SK-N-SH treated with all-trans-retinoic acid at 6 μM for 48 hours (cell line): ENCODE measurements at regions not wholly inside any gene's neighbourhood (a gene's known extent, or its start where the extent isn't known, plus 50 kb on each side); places are given as distances from the start of the nearest gene placed in this dataset.

Source experiments
- ATAC-seq: fragments of 200-7000 bp; cut with Tn5 transposase; 3 replicates; pipeline ENCODE4 v1.9.1; 2020; ENCODE audit warnings: mild to moderate bottlenecking, moderate library complexity
- ARNTL ChIP-seq: fragments of 450-650 bp; formaldehyde crosslinking; IDR thresholded peaks from 2 replicates; pipeline ENCODE4 v1.5.0; 2020; ENCODE audit warnings: low read depth, mild to moderate bottlenecking, moderate library complexity, borderline replicate concordance
- BACH2 ChIP-seq: fragments of 250-450 bp; sonication (Bioruptor Pico); IDR thresholded peaks from 2 replicates; pipeline ENCODE4 v1.9.0; 2021; ENCODE audit warnings: mild to moderate bottlenecking, borderline replicate concordance
- CSDC2 ChIP-seq: fragments of 250-450 bp; sonication (Bioruptor Pico); IDR thresholded peaks from 2 replicates; pipeline ENCODE4 v1.5.0; 2020; ENCODE audit warnings: mild to moderate bottlenecking, moderate library complexity
- CSRNP3 ChIP-seq: fragments of 250-450 bp; sonication (Bioruptor Pico); IDR thresholded peaks from 2 replicates; pipeline ENCODE4 v1.5.1; 2021; ENCODE audit warnings: mild to moderate bottlenecking, moderate library complexity
- ESRRG ChIP-seq: fragments of 250-450 bp; sonication (Bioruptor Pico); IDR thresholded peaks from 2 replicates; pipeline ENCODE4 v1.6.1; 2021; ENCODE audit warnings: mild to moderate bottlenecking
- GLIS3 ChIP-seq: fragments of 250-450 bp; sonication (Bioruptor Pico); IDR thresholded peaks from 2 replicates; pipeline ENCODE4 v1.5.0; 2020; ENCODE audit warnings: mild to moderate bottlenecking, moderate library complexity
- OSR1 ChIP-seq: fragments of 250-450 bp; sonication (Bioruptor Pico); IDR thresholded peaks from 2 replicates; pipeline ENCODE4 v1.8.0; 2022; ENCODE audit warnings: moderate library complexity, mild to moderate bottlenecking, inconsistent platforms
- PATZ1 ChIP-seq: fragments of 250-450 bp; sonication (Bioruptor Pico); IDR thresholded peaks from 2 replicates; pipeline ENCODE4 v1.8.0; 2020; ENCODE audit warnings: mild to moderate bottlenecking, moderate library complexity, borderline replicate concordance
- POU6F1 ChIP-seq: fragments of 250-450 bp; sonication (Bioruptor Pico); IDR thresholded peaks from 2 replicates; pipeline ENCODE4 v1.8.0; 2021; ENCODE audit warnings: low read depth, mild to moderate bottlenecking, moderate library complexity, borderline replicate concordance
- PPARA ChIP-seq: fragments of 250-450 bp; sonication (Bioruptor Pico); IDR thresholded peaks from 2 replicates; pipeline ENCODE4 v1.5.0; 2020; ENCODE audit warnings: mild to moderate bottlenecking, borderline replicate concordance
- RARB ChIP-seq: fragments of 250-450 bp; sonication (Bioruptor Pico); IDR thresholded peaks from 2 replicates; pipeline ENCODE4 v1.8.0; 2021; ENCODE audit warnings: mild to moderate bottlenecking, moderate library complexity
- SNAI2 ChIP-seq: fragments of 250-450 bp; sonication (Bioruptor Pico); IDR thresholded peaks from 2 replicates; pipeline ENCODE4 v1.5.0; 2020; ENCODE audit warnings: mild to moderate bottlenecking, moderate library complexity
- TCF4 ChIP-seq: fragments of 250-450 bp; sonication (Bioruptor Pico); IDR thresholded peaks from 2 replicates; pipeline ENCODE4 v1.8.0; 2021; ENCODE audit warnings: mild to moderate bottlenecking, moderate library complexity, borderline replicate concordance
- TOX ChIP-seq: fragments of 250-450 bp; sonication (Bioruptor Pico); IDR thresholded peaks from 2 replicates; pipeline ENCODE4 v1.8.0; 2021; ENCODE audit warnings: mild to moderate bottlenecking, moderate library complexity, borderline replicate concordance
- ZC3H10 ChIP-seq: fragments of 250-450 bp; sonication (Bioruptor Pico); IDR thresholded peaks from 2 replicates; pipeline ENCODE4 v1.5.1; 2021; ENCODE audit warnings: mild to moderate bottlenecking, moderate library complexity
- ZFP3 ChIP-seq: fragments of 250-450 bp; sonication (Bioruptor Pico); IDR thresholded peaks from 2 replicates; pipeline ENCODE4 v1.5.0; 2020; ENCODE audit warnings: mild to moderate bottlenecking, moderate library complexity
- ZFP30 ChIP-seq: fragments of 450-650 bp; formaldehyde crosslinking; IDR thresholded peaks from 2 replicates; pipeline ENCODE4 v1.5.0; 2022; ENCODE audit warnings: mild to moderate bottlenecking, moderate library complexity
- ZNF565 ChIP-seq: fragments of 450-650 bp; formaldehyde crosslinking; conservative IDR thresholded peaks from 2 replicates; pipeline ENCODE4 v1.5.0; 2020; ENCODE audit warnings: low read depth, mild to moderate bottlenecking, moderate library complexity
- ZNF70 ChIP-seq: fragments of 450-650 bp; formaldehyde crosslinking; IDR thresholded peaks from 2 replicates; pipeline ENCODE4 v1.5.0; 2020; ENCODE audit warnings: mild to moderate bottlenecking, moderate library complexity
- ZNF8 ChIP-seq: fragments of 450-650 bp; formaldehyde crosslinking; IDR thresholded peaks from 2 replicates; pipeline ENCODE4 v1.5.0; 2020; ENCODE audit warnings: mild to moderate bottlenecking, moderate library complexity

- TF ChIP-seq ZNF565: no peak
- no peak for TF ChIP-seq ZFP3 (CRISPR knock-in tag)
- TF ChIP-seq PATZ1 (CRISPR knock-in tag): no peak
- TF ChIP-seq ZNF70 (CRISPR knock-in tag): no peak
- no peak for TF ChIP-seq BACH2 (CRISPR knock-in tag)
- TF ChIP-seq CSDC2 (CRISPR knock-in tag): no peak
- TF ChIP-seq ZNF8 (CRISPR knock-in tag): no peak
- TF ChIP-seq OSR1 (CRISPR knock-in tag): no peak
- no peak for TF ChIP-seq ESRRG (CRISPR knock-in tag)
- no peak for TF ChIP-seq TCF4 (CRISPR knock-in tag)
- no peak for TF ChIP-seq GLIS3 (CRISPR knock-in tag)
- no peak for TF ChIP-seq TOX
- ATAC-seq: no peak
These were observed 246.3 kb upstream of the VWC2 start for GRCh38 chr7:49527182-49527581.

- TF ChIP-seq CSRNP3 (CRISPR knock-in tag) (no peak), BACH2 (CRISPR knock-in tag) (no peak), ESRRG (CRISPR knock-in tag) (no peak), GLIS3 (CRISPR knock-in tag) (no peak), ZNF70 (CRISPR knock-in tag) (no peak), OSR1 (CRISPR knock-in tag) (no peak), POU6F1 (CRISPR knock-in tag) (no peak)
- ATAC-seq: no peak
These were observed 243.0 kb upstream of the VWC2 start for GRCh38 chr7:49530481-49530880.

GRCh38 chr7:49563693-49564378 is 209.6 kb upstream of the VWC2 start:
- no peak for ATAC-seq
- TF ChIP-seq ZFP3 (CRISPR knock-in tag) (no peak), SNAI2 (CRISPR knock-in tag) (no peak), RARB (CRISPR knock-in tag) (no peak), CSRNP3 (CRISPR knock-in tag) (no peak), ZNF70 (CRISPR knock-in tag) (no peak), ZNF8 (CRISPR knock-in tag) (no peak), OSR1 (CRISPR knock-in tag) (no peak), TCF4 (CRISPR knock-in tag) (no peak), ESRRG (CRISPR knock-in tag) (no peak), ZFP30 (CRISPR knock-in tag) (no peak), CSDC2 (CRISPR knock-in tag) (no peak), BACH2 (CRISPR knock-in tag) (no peak), ZC3H10 (CRISPR knock-in tag) (no peak), ARNTL (CRISPR knock-in tag) (no peak), POU6F1 (CRISPR knock-in tag) (no peak), TOX (no peak)
- TF ChIP-seq, all 23 proteins: peak for 0

- no peak for ATAC-seq
These were observed 209.1 kb upstream of the VWC2 start for GRCh38 chr7:49564379-49564714.

More at GRCh38 chr7:49564379-49564714, 209.1 kb upstream of the VWC2 start:
- no peak for TF ChIP-seq CSRNP3 (CRISPR knock-in tag)
- TF ChIP-seq SNAI2 (CRISPR knock-in tag): no peak
- no peak for TF ChIP-seq GLIS3 (CRISPR knock-in tag)
- no peak for TF ChIP-seq POU6F1 (CRISPR knock-in tag)
- TF ChIP-seq ZNF565: no peak
- no peak for TF ChIP-seq ZFP3 (CRISPR knock-in tag)
- no peak for TF ChIP-seq PPARA (CRISPR knock-in tag)
- TF ChIP-seq, all 23 proteins: peak for 0
